Prostate gland (tissue), 2 donors: ENCODE measurements at regions not wholly inside any gene's neighbourhood (a gene's known extent, or its start where the extent isn't known, plus 50 kb on each side); places are given as distances from the start of the nearest gene placed in this dataset.
"Not testable (repeated sequence)": the region's sequence is repeated elsewhere in the genome, so short reads cannot be mapped to it uniquely, and the experiment has no call there.

Experiments used
- DNase-seq: peaks from one replicate; pipeline ENCODE4 v3.0.0-alpha.2; 2019; ENCODE audit warnings: low spot score
- H3K27ac ChIP-seq, 2 donors: fragments of 200-600 bp; sonication (generic); 2 replicates each; pipeline ENCODE4 v1.5.1; 2017 to 2019
- H3K27me3 ChIP-seq: fragments of 200-600 bp; sonication (generic); replicated peaks from 2 replicates; pipeline ENCODE4 v1.5.1; 2019; ENCODE audit not compliant: insufficient read depth
- H3K36me3 ChIP-seq, 2 donors: fragments of 200-600 bp; sonication (generic); 1 replicate in 1 of 2; 2 replicates in 1 of 2; pipeline versions ENCODE4 v1.5.1 to v1.8.1; 2017 to 2019
- H3K4me1 ChIP-seq: fragments of 200-600 bp; sonication (generic); replicated peaks from 2 replicates; pipeline ENCODE4 v1.5.1; 2019
- H3K4me3 ChIP-seq, 2 donors: fragments of 200-600 bp; sonication (generic); 2 replicates each; pipeline ENCODE4 v1.5.1; 2017 to 2019
- H3K9me3 ChIP-seq: fragments of 200-600 bp; sonication (generic); 2 replicates; pipeline ENCODE4 v1.5.1; 2017
- POLR2A ChIP-seq: fragments of 450-650 bp; IDR thresholded peaks from one replicate; pipeline ENCODE4 v1.6.1; 2016; ENCODE audit warnings: antibody characterized with exemption, mild to moderate bottlenecking
- POLR2AphosphoS5 ChIP-seq: sonication (generic); formaldehyde crosslinking; IDR thresholded peaks from one replicate; pipeline ENCODE4 v1.6.1; 2017; ENCODE audit warnings: antibody characterized with exemption
- WGBS: methylation state at CpG from one replicate; pipeline ENCODE4 v1.1.5; 2018; 5-methylcytosine and 5-hydroxymethylcytosine counted together
- intact Hi-C: fragments of 100-400 bp; cut with DNase I; formaldehyde crosslinking; loops from one replicate; pipeline ENCODE4 v1.14.2; 2022
- TF ChIP-seq, protein P1 (sequence below), 4 experiments: fragments of 200-600 bp in 2 of 4; fragments of 450-650 bp in 2 of 4; sonication (generic) in 2 of 4; IDR thresholded peaks; 1 replicate in 3 of 4; 2 replicates in 1 of 4; pipeline ENCODE4 v1.5.1; 2016 to 2019; ENCODE audit warnings: antibody characterized with exemption in 4 of 4, mild to moderate bottlenecking in 2 of 4, moderate library complexity in 2 of 4

DNA sequence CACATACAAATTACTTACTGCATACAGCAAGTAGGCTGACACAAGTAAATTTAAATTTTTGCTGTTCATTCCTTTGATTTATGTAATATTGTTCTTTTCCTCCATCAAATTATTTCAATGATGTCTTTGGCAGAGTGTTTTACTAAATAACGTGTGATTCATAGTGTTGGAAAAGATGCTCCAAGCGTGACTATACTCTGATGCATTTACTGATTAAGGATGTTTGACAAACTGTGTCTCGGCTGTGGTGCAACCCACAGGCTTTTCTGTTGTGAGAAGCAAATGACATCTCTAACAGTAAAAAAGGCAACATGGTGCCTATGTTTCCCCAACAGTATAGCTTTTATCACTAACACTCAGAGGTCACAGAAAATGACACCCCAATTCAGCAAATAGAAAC is 540.9 kb downstream of the PPP4R3C start:
- no peak for TF ChIP-seq POLR2A
- no peak for TF ChIP-seq POLR2AphosphoS5
- TF ChIP-seq, protein P1, sequence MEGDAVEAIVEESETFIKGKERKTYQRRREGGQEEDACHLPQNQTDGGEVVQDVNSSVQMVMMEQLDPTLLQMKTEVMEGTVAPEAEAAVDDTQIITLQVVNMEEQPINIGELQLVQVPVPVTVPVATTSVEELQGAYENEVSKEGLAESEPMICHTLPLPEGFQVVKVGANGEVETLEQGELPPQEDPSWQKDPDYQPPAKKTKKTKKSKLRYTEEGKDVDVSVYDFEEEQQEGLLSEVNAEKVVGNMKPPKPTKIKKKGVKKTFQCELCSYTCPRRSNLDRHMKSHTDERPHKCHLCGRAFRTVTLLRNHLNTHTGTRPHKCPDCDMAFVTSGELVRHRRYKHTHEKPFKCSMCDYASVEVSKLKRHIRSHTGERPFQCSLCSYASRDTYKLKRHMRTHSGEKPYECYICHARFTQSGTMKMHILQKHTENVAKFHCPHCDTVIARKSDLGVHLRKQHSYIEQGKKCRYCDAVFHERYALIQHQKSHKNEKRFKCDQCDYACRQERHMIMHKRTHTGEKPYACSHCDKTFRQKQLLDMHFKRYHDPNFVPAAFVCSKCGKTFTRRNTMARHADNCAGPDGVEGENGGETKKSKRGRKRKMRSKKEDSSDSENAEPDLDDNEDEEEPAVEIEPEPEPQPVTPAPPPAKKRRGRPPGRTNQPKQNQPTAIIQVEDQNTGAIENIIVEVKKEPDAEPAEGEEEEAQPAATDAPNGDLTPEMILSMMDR (IDR thresholded peaks at IDR 0.05), result no peak
- WGBS, result 63% methylated on average over 3 of the region's 3 CpGs
- DNase-seq, result no peak
- Histone ChIP-seq H3K4me1 (no peaks in the 10 kb centered on the region), H3K27me3 (no peaks in the 10 kb centered on the region), H3K4me3 (no peak overlapping the region), H3K9me3 (no peaks in the 10 kb centered on the region), H3K36me3 (no peaks in the 10 kb centered on the region), H3K27ac (no peak overlapping the region)
- intact Hi-C loops, result no loop called here

GRCh38 chrX:26918631-26919030 is 544.5 kb downstream of the PPP4R3C start:
- H3K27ac ChIP-seq, result no peak overlapping the region
- DNase-seq, result no peak
- H3K36me3 ChIP-seq, result no peaks in the 10 kb centered on the region
- intact Hi-C loops, result no loop called here
- no peaks in the 10 kb centered on the region for H3K4me1 ChIP-seq
- 61% methylated on average over 4 of the region's 4 CpGs for WGBS
- TF ChIP-seq, protein P1 (IDR thresholded peaks at IDR 0.05), result no peak
- TF ChIP-seq POLR2A, result no peak
- no peak for TF ChIP-seq POLR2AphosphoS5
- no peaks in the 10 kb centered on the region for H3K9me3 ChIP-seq
- H3K27me3 ChIP-seq, result no peaks in the 10 kb centered on the region
- H3K4me3 ChIP-seq, result no peak overlapping the region

- no peaks in the 10 kb centered on the region for H3K9me3 ChIP-seq
- no peaks in the 10 kb centered on the region for H3K4me1 ChIP-seq
- no peak overlapping the region for H3K27ac ChIP-seq
- no peak for TF ChIP-seq POLR2A
- TF ChIP-seq, protein P1 (IDR thresholded peaks at IDR 0.05), result no peak
- intact Hi-C loops, result no loop called here
- no peaks in the 10 kb centered on the region for H3K36me3 ChIP-seq
- DNase-seq, result no peak
- H3K4me3 ChIP-seq, result no peak overlapping the region
- WGBS, result 81% methylated on average over 5 of the region's 5 CpGs
- H3K27me3 ChIP-seq, result no peaks in the 10 kb centered on the region
These were observed 546.1 kb downstream of the PPP4R3C start for GRCh38 chrX:26916991-26917390.

DNA sequence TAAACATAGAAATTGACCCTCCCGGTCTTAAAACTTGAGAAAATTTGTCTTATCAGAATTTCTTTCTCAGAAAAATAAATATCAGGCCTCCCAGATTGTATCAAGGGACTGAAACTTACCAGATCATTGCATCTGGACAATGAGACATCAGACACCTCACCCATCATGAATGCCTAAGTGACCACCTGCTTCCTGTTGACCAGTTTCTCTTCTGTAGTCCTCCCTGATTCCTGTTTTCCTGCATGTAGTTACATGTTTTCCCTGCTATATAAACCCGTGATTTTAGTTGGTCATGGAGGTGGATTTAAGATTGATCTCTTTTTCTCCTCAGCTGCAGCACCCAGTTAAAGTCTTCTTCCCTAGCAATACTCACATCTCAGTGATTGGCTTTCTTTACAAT is 548.1 kb downstream of the PPP4R3C start:
- 42% methylated on average over 2 of the region's 2 CpGs for WGBS
- H3K4me3 ChIP-seq, result no peak overlapping the region
- no peaks in the 10 kb centered on the region for H3K4me1 ChIP-seq
- DNase-seq, result no peak
- no peak for TF ChIP-seq POLR2A
- TF ChIP-seq POLR2AphosphoS5, result no peak
- TF ChIP-seq, protein P1 (IDR thresholded peaks at IDR 0.05), result no peak
- no peak overlapping the region for H3K27ac ChIP-seq
- H3K36me3 ChIP-seq, result no peaks in the 10 kb centered on the region
- intact Hi-C loops, result no loop called here
- no peaks in the 10 kb centered on the region for H3K27me3 ChIP-seq
- H3K9me3 ChIP-seq, result no peaks in the 10 kb centered on the region

DNA sequence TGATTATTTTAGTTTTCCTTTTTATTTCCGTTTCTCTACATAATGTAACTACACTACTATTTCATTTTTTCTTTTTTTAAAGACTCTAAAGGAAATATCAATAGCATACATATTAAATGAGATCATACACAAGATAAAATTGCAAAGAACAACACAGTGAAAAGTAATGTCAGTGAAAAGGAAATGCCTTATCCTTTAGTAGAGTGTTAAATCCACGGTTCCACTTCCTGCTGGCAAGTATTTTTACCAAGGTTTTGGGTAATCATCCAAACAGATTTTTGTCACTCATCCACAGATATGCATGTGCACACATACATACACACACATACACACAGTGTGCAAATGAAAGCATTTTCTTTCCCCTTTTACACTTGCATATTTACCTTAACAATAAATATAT is 548.9 kb downstream of the PPP4R3C start:
- H3K27me3 ChIP-seq, result no peaks in the 10 kb centered on the region
- H3K9me3 ChIP-seq, result no peaks in the 10 kb centered on the region
- DNase-seq, result no peak
- no peak overlapping the region for H3K27ac ChIP-seq
- H3K36me3 ChIP-seq, result no peaks in the 10 kb centered on the region
- no peak overlapping the region for H3K4me3 ChIP-seq
- H3K4me1 ChIP-seq, result no peaks in the 10 kb centered on the region
- WGBS, result 31% methylated on average over 2 of the region's 2 CpGs
- intact Hi-C loops, result no loop called here
- TF ChIP-seq, protein P1 (IDR thresholded peaks at IDR 0.05), result no peak
- TF ChIP-seq POLR2A (no peak), POLR2AphosphoS5 (no peak)

GRCh38 chrX:26911785-26912184 is 551.4 kb downstream of the PPP4R3C start:
- H3K36me3 ChIP-seq, H3K4me1 ChIP-seq, H3K27ac ChIP-seq, H3K9me3 ChIP-seq, intact Hi-C loops, H3K4me3 ChIP-seq, H3K27me3 ChIP-seq, DNase-seq: not testable (repeated sequence)
- WGBS, result 88% methylated on average over 3 of the region's 3 CpGs
